CD14-positive monocyte (primary cell): ENCODE measurements at regions not wholly inside any gene's neighbourhood (a gene's known extent, or its start where the extent isn't known, plus 50 kb on each side); places are given as distances from the start of the nearest gene placed in this dataset.

Source experiments
- DNase-seq, 3 donors: peaks; one replicate each; pipeline ENCODE4 v3.0.0-alpha.2; 2011 to 2022
- H2AFZ ChIP-seq: 2 replicates; pipeline ENCODE4 v1.6.0; 2012; ENCODE audit warnings: mild to moderate bottlenecking, low read depth, low read length, inconsistent platforms; ENCODE audit not compliant: insufficient read depth, poor library complexity, severe bottlenecking
- H3K27ac ChIP-seq, 2 donors: 1 replicate in 1 of 2; 2 replicates in 1 of 2; pipeline ENCODE4 v1.5.1; 2012 to 2013; ENCODE audit warnings: low read length in 2 of 2, control low read depth in 1 of 2, inconsistent platforms in 1 of 2, low read depth in 1 of 2, mild to moderate bottlenecking in 1 of 2
- H3K27me3 ChIP-seq, 2 donors: one replicate each; pipeline versions ENCODE4 v1.6.0 to v1.6.1; 2011 to 2013; ENCODE audit warnings: low read length in 2 of 2; ENCODE audit not compliant: control insufficient read depth in 2 of 2, insufficient read depth in 2 of 2
- H3K36me3 ChIP-seq, 2 donors: replicated peaks in 1 of 2; 1 replicate in 1 of 2; 2 replicates in 1 of 2; pipeline versions ENCODE4 v1.5.1 to v1.6.1; 2012 to 2013; ENCODE audit warnings: low read length in 2 of 2, control low read depth in 1 of 2, inconsistent platforms in 1 of 2, mild to moderate bottlenecking in 1 of 2; ENCODE audit not compliant: insufficient read depth in 2 of 2, control insufficient read depth in 1 of 2
- H3K4me1 ChIP-seq, 2 donors: 1 replicate in 1 of 2; 2 replicates in 1 of 2; pipeline versions ENCODE4 v1.5.1 to v1.6.1; 2012 to 2013; ENCODE audit warnings: low read length in 2 of 2, control low read depth in 1 of 2, inconsistent platforms in 1 of 2, mild to moderate bottlenecking in 1 of 2, moderate library complexity in 1 of 2; ENCODE audit not compliant: insufficient read depth in 2 of 2, control insufficient read depth in 1 of 2
- H3K4me2 ChIP-seq: replicated peaks from 2 replicates; pipeline ENCODE3; 2012; ENCODE audit warnings: low read length, moderate library complexity, mild to moderate bottlenecking; ENCODE audit not compliant: poor library complexity, severe bottlenecking; ENCODE audit errors: extremely low read depth
- H3K4me3 ChIP-seq, 3 experiments: fragments of 200-600 bp in 1 of 3; sonication (generic) in 1 of 3; replicated peaks in 1 of 3; 1 replicate in 2 of 3; 2 replicates in 1 of 3; pipeline ENCODE4 v1.5.1; 2011 to 2013; ENCODE audit warnings: low read length in 3 of 3, mild to moderate bottlenecking in 3 of 3, control low read depth in 2 of 3, low read depth in 2 of 3, inconsistent platforms in 1 of 3, moderate library complexity in 1 of 3
- H3K79me2 ChIP-seq: 2 replicates; pipeline ENCODE4 v1.6.0; 2012; ENCODE audit warnings: mild to moderate bottlenecking, control low read depth, inconsistent platforms, low read length, moderate library complexity; ENCODE audit not compliant: insufficient read depth
- H3K9ac ChIP-seq: 2 replicates; pipeline ENCODE4 v1.6.0; 2017; ENCODE audit warnings: low read length, mild to moderate bottlenecking; ENCODE audit not compliant: insufficient read depth, poor library complexity, severe bottlenecking
- H3K9me3 ChIP-seq, 2 donors: replicated peaks in 1 of 2; 1 replicate in 1 of 2; 2 replicates in 1 of 2; pipeline versions ENCODE4 v1.5.1 to v1.6.1; 2012 to 2013; ENCODE audit warnings: low read length in 2 of 2, control low read depth in 1 of 2; ENCODE audit not compliant: control insufficient read depth in 1 of 2, insufficient read depth in 1 of 2
- H4K20me1 ChIP-seq: 2 replicates; pipeline ENCODE4 v1.6.0; 2012; ENCODE audit warnings: mild to moderate bottlenecking, low read length, control low read depth, moderate library complexity; ENCODE audit not compliant: insufficient read depth
- H3K27ac Mint-ChIP-seq, 7 donors: one replicate each; pipeline ENCODE4 v1.8.0; 2020; ENCODE audit warnings: mild to moderate bottlenecking in 7 of 7, mixed read lengths in 7 of 7, moderate library complexity in 6 of 7, inconsistent platforms in 2 of 7
- H3K27me3 Mint-ChIP-seq, 3 donors: one replicate each; pipeline ENCODE4 v1.8.0; 2021 to 2022; ENCODE audit warnings: low read depth in 3 of 3, mild to moderate bottlenecking in 3 of 3, mixed read lengths in 3 of 3, moderate library complexity in 3 of 3, inconsistent platforms in 1 of 3
- H3K36me3 Mint-ChIP-seq, 2 donors: one replicate each; pipeline ENCODE4 v1.8.0; 2020; ENCODE audit warnings: mixed read lengths in 2 of 2, inconsistent platforms in 1 of 2, mild to moderate bottlenecking in 1 of 2
- H3K4me1 Mint-ChIP-seq: one replicate; pipeline ENCODE4 v1.8.0; 2020; ENCODE audit warnings: mild to moderate bottlenecking, mixed read lengths
- H3K4me3 Mint-ChIP-seq, 2 donors: one replicate each; pipeline ENCODE4 v1.8.0; 2020; ENCODE audit warnings: mild to moderate bottlenecking in 2 of 2, mixed read lengths in 2 of 2, moderate library complexity in 1 of 2
- H3K9me3 Mint-ChIP-seq, 7 donors: one replicate each; pipeline ENCODE4 v1.8.0; 2020 to 2022; ENCODE audit warnings: mixed read lengths in 7 of 7, mild to moderate bottlenecking in 6 of 7, moderate library complexity in 6 of 7, inconsistent platforms in 2 of 7
- CTCF ChIP-seq: fragments of 200-600 bp; IDR thresholded peaks from one replicate; pipeline ENCODE4 v1.8.0; 2022; ENCODE audit warnings: antibody characterized with exemption, mild to moderate bottlenecking
- WGBS: methylation state at CpG from one replicate; pipeline ENCODE4 v1.1.5; 2013; ENCODE audit warnings: missing lambda C conversion rate; ENCODE audit not compliant: insufficient coverage; 5-methylcytosine and 5-hydroxymethylcytosine counted together
- intact Hi-C, 2 donors: fragments of 100-400 bp; cut with micrococcal nuclease; formaldehyde crosslinking; loops; one replicate each; pipeline versions ENCODE4 v1.15.0 to v1.15.1; 2023

GRCh38 chr4:20612313-20612712 is 87.9 kb upstream of the PACRGL start:
- no peak for TF ChIP-seq CTCF
- Histone ChIP-seq H3K9me3 (no peaks in the 10 kb centered on the region), H3K4me3 (no peak overlapping the region), H3K27ac (no peak overlapping the region), H3K27me3 (peaks cover 0 to 5% of the 10 kb centered on the region in 2 donors), H4K20me1 (no peaks in the 10 kb centered on the region), H3K4me2 (no peak overlapping the region), H3K9ac (no peak overlapping the region), H3K36me3 (no peaks in the 10 kb centered on the region), H3K4me1 (peaks cover 0 to under 1% of the 10 kb centered on the region in 2 donors), H2AFZ (no peak overlapping the region), H3K79me2 (no peaks in the 10 kb centered on the region)
- H3K4me3 Mint-ChIP-seq, result no peak overlapping the region
- H3K27me3 Mint-ChIP-seq, result peaks cover 0 to 4% (median 0%) of the 10 kb centered on the region in 3 donors
- intact Hi-C loops, result no loop called here
- no peaks in the 10 kb centered on the region for H3K9me3 Mint-ChIP-seq
- 94% methylated on average over 6 of the region's 7 CpGs for WGBS
- H3K36me3 Mint-ChIP-seq, result no peaks in the 10 kb centered on the region
- H3K4me1 Mint-ChIP-seq, result peaks cover under 1% of the 10 kb centered on the region
- no peak for DNase-seq
- H3K27ac Mint-ChIP-seq, result no peak overlapping the region

- peaks cover 13 to 16% of the 10 kb centered on the region in 2 donors for H3K4me1 ChIP-seq
- H3K27me3 ChIP-seq, result peaks cover 0 to 2% of the 10 kb centered on the region in 2 donors
- H3K4me1 Mint-ChIP-seq, result peaks cover 18% of the 10 kb centered on the region
- H3K27ac Mint-ChIP-seq, result no peak overlapping the region
- no peak overlapping the region for H3K4me3 ChIP-seq
- H3K27me3 Mint-ChIP-seq, result peaks cover 0 to 3% (median 2%) of the 10 kb centered on the region in 3 donors
- WGBS, result no CpG with 5 or more reads among the region's 2 CpGs
- H3K9me3 Mint-ChIP-seq, result no peaks in the 10 kb centered on the region
- no peak for TF ChIP-seq CTCF
- H4K20me1 ChIP-seq, result no peaks in the 10 kb centered on the region
- H3K4me2 ChIP-seq, result no peak overlapping the region
- DNase-seq, result no peak
- H3K9me3 ChIP-seq, result no peaks in the 10 kb centered on the region
- no peak overlapping the region for H3K9ac ChIP-seq
- H2AFZ ChIP-seq, result no peak overlapping the region
- H3K4me3 Mint-ChIP-seq, result no peak overlapping the region
- no peaks in the 10 kb centered on the region for H3K36me3 ChIP-seq
- intact Hi-C loops, result no loop called here
- no peaks in the 10 kb centered on the region for H3K36me3 Mint-ChIP-seq
- H3K27ac ChIP-seq, result no peak overlapping the region
- no peaks in the 10 kb centered on the region for H3K79me2 ChIP-seq
Measured at GRCh38 chr4:20614816-20615215, 85.4 kb upstream of the PACRGL start.
